Prostate gland (tissue), 2 donors: ENCODE measurements at regions not wholly inside any gene's neighbourhood (a gene's known extent, or its start where the extent isn't known, plus 50 kb on each side); places are given as distances from the start of the nearest gene placed in this dataset.

Experiments used
- POLR2A ChIP-seq: fragments of 450-650 bp; IDR thresholded peaks from one replicate; pipeline ENCODE4 v1.6.1; 2016; ENCODE audit warnings: antibody characterized with exemption, mild to moderate bottlenecking
- POLR2AphosphoS5 ChIP-seq: sonication (generic); formaldehyde crosslinking; IDR thresholded peaks from one replicate; pipeline ENCODE4 v1.6.1; 2017; ENCODE audit warnings: antibody characterized with exemption
- TF ChIP-seq, protein P1 (sequence below), 4 experiments: fragments of 200-600 bp in 2 of 4; fragments of 450-650 bp in 2 of 4; sonication (generic) in 2 of 4; IDR thresholded peaks; 1 replicate in 3 of 4; 2 replicates in 1 of 4; pipeline ENCODE4 v1.5.1; 2016 to 2019; ENCODE audit warnings: antibody characterized with exemption in 4 of 4, mild to moderate bottlenecking in 2 of 4, moderate library complexity in 2 of 4

DNA sequence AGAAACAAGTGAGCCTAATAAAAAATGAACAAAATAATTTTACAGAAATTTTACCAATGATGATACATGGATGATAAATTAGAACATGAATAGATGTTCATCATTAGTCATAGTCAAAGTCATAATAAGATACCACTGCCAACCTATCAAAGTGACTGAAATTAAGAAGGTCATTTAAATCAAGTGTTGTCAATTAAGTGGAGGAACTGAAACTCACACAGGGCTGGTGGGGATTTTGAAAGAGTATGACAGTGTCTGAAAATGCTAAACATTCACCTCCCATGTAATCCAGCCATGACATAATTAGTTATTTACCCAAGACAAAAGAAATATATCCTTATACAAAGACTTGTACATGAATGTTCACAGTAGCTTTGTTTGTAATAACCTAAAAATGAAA, 57.1 kb upstream of the DYNC1I1 start:
- TF ChIP-seq POLR2AphosphoS5 = no peak
- TF ChIP-seq, protein P1, sequence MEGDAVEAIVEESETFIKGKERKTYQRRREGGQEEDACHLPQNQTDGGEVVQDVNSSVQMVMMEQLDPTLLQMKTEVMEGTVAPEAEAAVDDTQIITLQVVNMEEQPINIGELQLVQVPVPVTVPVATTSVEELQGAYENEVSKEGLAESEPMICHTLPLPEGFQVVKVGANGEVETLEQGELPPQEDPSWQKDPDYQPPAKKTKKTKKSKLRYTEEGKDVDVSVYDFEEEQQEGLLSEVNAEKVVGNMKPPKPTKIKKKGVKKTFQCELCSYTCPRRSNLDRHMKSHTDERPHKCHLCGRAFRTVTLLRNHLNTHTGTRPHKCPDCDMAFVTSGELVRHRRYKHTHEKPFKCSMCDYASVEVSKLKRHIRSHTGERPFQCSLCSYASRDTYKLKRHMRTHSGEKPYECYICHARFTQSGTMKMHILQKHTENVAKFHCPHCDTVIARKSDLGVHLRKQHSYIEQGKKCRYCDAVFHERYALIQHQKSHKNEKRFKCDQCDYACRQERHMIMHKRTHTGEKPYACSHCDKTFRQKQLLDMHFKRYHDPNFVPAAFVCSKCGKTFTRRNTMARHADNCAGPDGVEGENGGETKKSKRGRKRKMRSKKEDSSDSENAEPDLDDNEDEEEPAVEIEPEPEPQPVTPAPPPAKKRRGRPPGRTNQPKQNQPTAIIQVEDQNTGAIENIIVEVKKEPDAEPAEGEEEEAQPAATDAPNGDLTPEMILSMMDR (IDR thresholded peaks at IDR 0.05) = no peak
- no peak for TF ChIP-seq POLR2A
